ENCODE measurements at regions not wholly inside any gene's neighbourhood (a gene's known extent, or its start where the extent isn't known, plus 50 kb on each side); places are given as distances from the start of the nearest gene placed in this dataset.

GRCh38 chr5:17694371-17694770 lies 60.1 kb downstream of the TAF11L14 start:
- POLR2A ChIA-PET: no interaction called here
- no peaks in the 10 kb centered on the region for H3K4me1 ChIP-seq (replicated peaks in 1 of 2; ENCODE audit: control insufficient read depth in 2 of 2, insufficient read depth in 2 of 2, low read length in 2 of 2)
- H4K20me1 ChIP-seq (replicated peaks; ENCODE audit: control insufficient read depth, insufficient read depth, low read length): no peaks in the 10 kb centered on the region
- TF ChIP-seq, protein P1, sequence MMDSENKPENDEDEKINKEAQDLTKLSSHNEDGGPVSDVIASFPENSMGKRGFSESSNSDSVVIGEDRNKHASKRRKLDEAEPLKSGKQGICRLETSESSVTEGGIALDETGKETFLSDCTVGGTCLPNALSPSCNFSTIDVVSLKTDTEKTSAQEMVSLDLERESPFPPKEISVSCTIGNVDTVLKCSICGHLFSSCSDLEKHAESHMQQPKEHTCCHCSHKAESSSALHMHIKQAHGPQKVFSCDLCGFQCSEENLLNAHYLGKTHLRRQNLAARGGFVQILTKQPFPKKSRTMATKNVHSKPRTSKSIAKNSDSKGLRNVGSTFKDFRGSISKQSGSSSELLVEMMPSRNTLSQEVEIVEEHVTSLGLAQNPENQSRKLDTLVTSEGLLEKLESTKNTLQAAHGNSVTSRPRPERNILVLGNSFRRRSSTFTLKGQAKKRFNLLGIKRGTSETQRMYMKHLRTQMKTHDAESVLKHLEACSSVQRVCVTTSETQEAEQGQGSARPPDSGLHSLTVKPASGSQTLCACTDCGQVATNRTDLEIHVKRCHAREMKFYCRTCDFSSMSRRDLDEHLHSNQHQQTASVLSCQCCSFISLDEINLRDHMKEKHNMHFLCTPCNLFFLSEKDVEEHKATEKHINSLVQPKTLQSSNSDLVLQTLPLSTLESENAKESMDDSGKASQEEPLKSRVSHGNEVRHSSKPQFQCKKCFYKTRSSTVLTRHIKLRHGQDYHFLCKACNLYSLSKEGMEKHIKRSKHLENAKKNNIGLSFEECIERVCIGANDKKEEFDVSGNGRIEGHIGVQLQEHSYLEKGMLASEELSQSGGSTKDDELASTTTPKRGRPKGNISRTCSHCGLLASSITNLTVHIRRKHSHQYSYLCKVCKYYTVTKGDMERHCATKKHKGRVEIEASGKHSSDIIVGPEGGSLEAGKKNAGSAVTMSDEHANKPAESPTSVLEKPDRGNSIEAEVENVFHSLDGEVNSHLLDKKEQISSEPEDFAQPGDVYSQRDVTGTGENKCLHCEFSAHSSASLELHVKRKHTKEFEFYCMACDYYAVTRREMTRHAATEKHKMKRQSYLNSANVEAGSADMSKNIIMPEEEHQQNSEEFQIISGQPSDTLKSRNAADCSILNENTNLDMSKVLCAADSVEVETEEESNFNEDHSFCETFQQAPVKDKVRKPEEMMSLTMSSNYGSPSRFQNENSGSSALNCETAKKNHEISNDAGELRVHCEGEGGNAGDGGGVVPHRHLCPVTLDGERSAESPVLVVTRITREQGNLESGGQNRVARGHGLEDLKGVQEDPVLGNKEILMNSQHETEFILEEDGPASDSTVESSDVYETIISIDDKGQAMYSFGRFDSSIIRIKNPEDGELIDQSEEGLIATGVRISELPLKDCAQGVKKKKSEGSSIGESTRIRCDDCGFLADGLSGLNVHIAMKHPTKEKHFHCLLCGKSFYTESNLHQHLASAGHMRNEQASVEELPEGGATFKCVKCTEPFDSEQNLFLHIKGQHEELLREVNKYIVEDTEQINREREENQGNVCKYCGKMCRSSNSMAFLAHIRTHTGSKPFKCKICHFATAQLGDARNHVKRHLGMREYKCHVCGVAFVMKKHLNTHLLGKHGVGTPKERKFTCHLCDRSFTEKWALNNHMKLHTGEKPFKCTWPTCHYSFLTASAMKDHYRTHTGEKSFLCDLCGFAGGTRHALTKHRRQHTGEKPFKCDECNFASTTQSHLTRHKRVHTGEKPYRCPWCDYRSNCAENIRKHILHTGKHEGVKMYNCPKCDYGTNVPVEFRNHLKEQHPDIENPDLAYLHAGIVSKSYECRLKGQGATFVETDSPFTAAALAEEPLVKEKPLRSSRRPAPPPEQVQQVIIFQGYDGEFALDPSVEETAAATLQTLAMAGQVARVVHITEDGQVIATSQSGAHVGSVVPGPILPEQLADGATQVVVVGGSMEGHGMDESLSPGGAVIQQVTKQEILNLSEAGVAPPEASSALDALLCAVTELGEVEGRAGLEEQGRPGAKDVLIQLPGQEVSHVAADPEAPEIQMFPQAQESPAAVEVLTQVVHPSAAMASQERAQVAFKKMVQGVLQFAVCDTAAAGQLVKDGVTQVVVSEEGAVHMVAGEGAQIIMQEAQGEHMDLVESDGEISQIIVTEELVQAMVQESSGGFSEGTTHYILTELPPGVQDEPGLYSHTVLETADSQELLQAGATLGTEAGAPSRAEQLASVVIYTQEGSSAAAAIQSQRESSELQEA (IDR thresholded peaks at IDR 0.05; ENCODE audit: low read depth): no peak
- TF ChIP-seq SMARCE1 (IDR thresholded peaks at IDR 0.05): no peak
- no peak for TF ChIP-seq MEF2A (IDR thresholded peaks at IDR 0.05; ENCODE audit: control insufficient read depth, low read depth, low read length)
- TF ChIP-seq TCFL5 (CRISPR knock-in tag; conservative IDR thresholded peaks at IDR 0.05): no peak
- TF ChIP-seq YY1 (IDR thresholded peaks at IDR 0.05; ENCODE audit: borderline replicate concordance in 1 of 3, control insufficient read depth in 1 of 3, extremely low read depth in 1 of 3, insufficient read depth in 3 of 3, insufficient read length in 1 of 3, insufficient replicate concordance in 2 of 3, low read depth in 1 of 3, low read length in 2 of 3): no peak
- no peak for TF ChIP-seq ZZZ3 (IDR thresholded peaks at IDR 0.05)
- no peak for TF ChIP-seq CTCF (IDR thresholded peaks at IDR 0.05 in 2 of 3, conservative IDR thresholded peaks at IDR 0.05 in 1 of 3; ENCODE audit: insufficient read depth in 2 of 3, low read depth in 1 of 3, low read length in 3 of 3)
- no peak for TF ChIP-seq IRF2 (CRISPR knock-in tag; IDR thresholded peaks at IDR 0.05)
- TF ChIP-seq CBX5 (IDR thresholded peaks at IDR 0.05; ENCODE audit: borderline replicate concordance, low read depth): no peak
- TF ChIP-seq, protein P2, sequence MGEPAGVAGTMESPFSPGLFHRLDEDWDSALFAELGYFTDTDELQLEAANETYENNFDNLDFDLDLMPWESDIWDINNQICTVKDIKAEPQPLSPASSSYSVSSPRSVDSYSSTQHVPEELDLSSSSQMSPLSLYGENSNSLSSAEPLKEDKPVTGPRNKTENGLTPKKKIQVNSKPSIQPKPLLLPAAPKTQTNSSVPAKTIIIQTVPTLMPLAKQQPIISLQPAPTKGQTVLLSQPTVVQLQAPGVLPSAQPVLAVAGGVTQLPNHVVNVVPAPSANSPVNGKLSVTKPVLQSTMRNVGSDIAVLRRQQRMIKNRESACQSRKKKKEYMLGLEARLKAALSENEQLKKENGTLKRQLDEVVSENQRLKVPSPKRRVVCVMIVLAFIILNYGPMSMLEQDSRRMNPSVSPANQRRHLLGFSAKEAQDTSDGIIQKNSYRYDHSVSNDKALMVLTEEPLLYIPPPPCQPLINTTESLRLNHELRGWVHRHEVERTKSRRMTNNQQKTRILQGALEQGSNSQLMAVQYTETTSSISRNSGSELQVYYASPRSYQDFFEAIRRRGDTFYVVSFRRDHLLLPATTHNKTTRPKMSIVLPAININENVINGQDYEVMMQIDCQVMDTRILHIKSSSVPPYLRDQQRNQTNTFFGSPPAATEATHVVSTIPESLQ (CRISPR knock-in tag; IDR thresholded peaks at IDR 0.05): no peak
- TF ChIP-seq ZNF165 (CRISPR knock-in tag; IDR thresholded peaks at IDR 0.05; ENCODE audit: borderline replicate concordance): no peak
- TF ChIP-seq ZNF75A (CRISPR knock-in tag; IDR thresholded peaks at IDR 0.05): no peak
- BruUV-seq (replicated peaks): no TSS peak
- FAIRE-seq (no peak), ATAC-seq (no peak), DNase-seq (ENCODE audit: extremely low read depth in 1 of 4, low spot score in 3 of 4) (no peak)
- no peaks in the 10 kb centered on the region for H3K9me1 ChIP-seq (ENCODE audit: control insufficient read depth, insufficient read depth, low read length)
- H3K36me3 ChIP-seq (ENCODE audit: control insufficient read depth, insufficient read depth, low read length): no peaks in the 10 kb centered on the region
- no peak overlapping the region for H3K9ac ChIP-seq (ENCODE audit: insufficient read depth in 1 of 2, low read depth in 2 of 2, low read length in 2 of 2)
- in situ Hi-C loops (cut with MboI) (no loop called here), intact Hi-C loops (cut with micrococcal nuclease) (no loop called here)
- no peak overlapping the region for H2AFZ ChIP-seq (ENCODE audit: low read depth, low read length)
- H3K27ac ChIP-seq (ENCODE audit: extremely low read depth, low read depth, low read length): no peak overlapping the region
- H3K9me3 ChIP-seq (replicated peaks; ENCODE audit: control insufficient read depth, insufficient read depth, low read depth, low read length): no peaks in the 10 kb centered on the region
- CTCF ChIA-PET (ENCODE audit: low intra/inter-chr PET ratio): no interaction called here
- no peaks in the 10 kb centered on the region for H3K79me2 ChIP-seq (ENCODE audit: control insufficient read depth, insufficient read depth, low read length)
- no peaks in the 10 kb centered on the region for H3K27me3 ChIP-seq (ENCODE audit: control insufficient read depth in 2 of 2, insufficient read depth in 2 of 2, low read length in 2 of 2)
- H3K4me2 ChIP-seq (ENCODE audit: insufficient read depth, low read length): no peak overlapping the region
- H3K4me3 ChIP-seq: no peak overlapping the region
